DOHH2 (cell line): ENCODE measurements at regions not wholly inside any gene's neighbourhood (a gene's known extent, or its start where the extent isn't known, plus 50 kb on each side); places are given as distances from the start of the nearest gene placed in this dataset.

Source experiments
- H3F3A ChIP-seq: fragments of 200-600 bp; sonication (generic), shearing (Covaris generic); 2 replicates; pipeline ENCODE4 v1.6.0; 2016; ENCODE audit warnings: antibody characterized with exemption, mild to moderate bottlenecking; ENCODE audit not compliant: control insufficient read depth, insufficient read depth
- H3K27ac ChIP-seq: fragments of 200-600 bp; sonication (generic); 2 replicates; pipeline ENCODE4 v1.5.1; 2014; ENCODE audit warnings: low read depth, mild to moderate bottlenecking, low read length, moderate library complexity
- H3K27me3 ChIP-seq: fragments of 200-600 bp; sonication (generic); 2 replicates; pipeline ENCODE4 v1.6.1; 2014; ENCODE audit warnings: mild to moderate bottlenecking, low read length, mixed read lengths; ENCODE audit not compliant: control insufficient read depth
- H3K36me3 ChIP-seq: fragments of 200-600 bp; sonication (generic); 2 replicates; pipeline ENCODE4 v1.6.1; 2014; ENCODE audit warnings: mild to moderate bottlenecking, low read length, moderate library complexity, mixed read lengths; ENCODE audit not compliant: control insufficient read depth
- H3K4me1 ChIP-seq: fragments of 200-600 bp; sonication (generic); 2 replicates; pipeline ENCODE4 v1.6.1; 2014; ENCODE audit warnings: mild to moderate bottlenecking, low read length, mixed read lengths; ENCODE audit not compliant: control insufficient read depth
- H3K4me2 ChIP-seq: fragments of 200-600 bp; sonication (generic); 2 replicates; pipeline ENCODE4 v1.6.0; 2014; ENCODE audit warnings: mild to moderate bottlenecking, low read length, moderate library complexity
- H3K4me3 ChIP-seq: fragments of 200-600 bp; sonication (generic); 2 replicates; pipeline ENCODE4 v1.5.1; 2014; ENCODE audit warnings: mild to moderate bottlenecking, low read length, mixed read lengths
- H3K79me2 ChIP-seq: fragments of 200-600 bp; sonication (generic); 2 replicates; pipeline ENCODE4 v1.6.1; 2014; ENCODE audit warnings: mild to moderate bottlenecking, low read length, mixed read lengths; ENCODE audit not compliant: control insufficient read depth
- H3K9me2 ChIP-seq: fragments of 200-600 bp; sonication (generic); replicated peaks from 2 replicates; pipeline ENCODE4 v1.6.1; 2014; ENCODE audit warnings: mild to moderate bottlenecking, low read length, mixed read lengths; ENCODE audit not compliant: control insufficient read depth
- H3K9me3 ChIP-seq: fragments of 200-600 bp; sonication (generic); 2 replicates; pipeline ENCODE4 v1.6.1; 2014; ENCODE audit warnings: antibody characterized with exemption, low read length, mixed read lengths; ENCODE audit not compliant: control insufficient read depth, insufficient read depth
- H4K20me1 ChIP-seq: fragments of 200-600 bp; sonication (generic); 2 replicates; pipeline ENCODE4 v1.6.0; 2014; ENCODE audit warnings: low read depth, mild to moderate bottlenecking, antibody characterized with exemption, low read length, moderate library complexity; ENCODE audit not compliant: control insufficient read depth, insufficient read depth
- CTCF ChIP-seq: fragments of 200-600 bp; sonication (generic); IDR thresholded peaks from one replicate; pipeline ENCODE4 v1.5.1; 2014; ENCODE audit warnings: antibody characterized with exemption, mild to moderate bottlenecking, low read depth, low read length; ENCODE audit not compliant: poor library complexity, severe bottlenecking
- EZH2phosphoT487 ChIP-seq: fragments of 200-600 bp; sonication (generic); IDR thresholded peaks from 2 replicates; pipeline ENCODE4 v1.6.1; 2017; ENCODE audit warnings: borderline replicate concordance, mild to moderate bottlenecking, antibody characterized with exemption, low read length, moderate library complexity, mixed read lengths

GRCh38 chr6:130670142-130670541, 157.1 kb upstream of the SMLR1 start:
- H3K27ac ChIP-seq, result no peak overlapping the region
- H4K20me1 ChIP-seq, result no peaks in the 10 kb centered on the region
- no peaks in the 10 kb centered on the region for H3K27me3 ChIP-seq
- TF ChIP-seq EZH2phosphoT487 (no peak), CTCF (no peak)
- no peaks in the 10 kb centered on the region for H3K9me3 ChIP-seq
- no peaks in the 10 kb centered on the region for H3F3A ChIP-seq
- H3K4me1 ChIP-seq, result no peaks in the 10 kb centered on the region
- no peak overlapping the region for H3K4me3 ChIP-seq
- H3K4me2 ChIP-seq, result no peak overlapping the region
- H3K9me2 ChIP-seq, result no peaks in the 10 kb centered on the region
- no peaks in the 10 kb centered on the region for H3K36me3 ChIP-seq
- no peaks in the 10 kb centered on the region for H3K79me2 ChIP-seq

DNA sequence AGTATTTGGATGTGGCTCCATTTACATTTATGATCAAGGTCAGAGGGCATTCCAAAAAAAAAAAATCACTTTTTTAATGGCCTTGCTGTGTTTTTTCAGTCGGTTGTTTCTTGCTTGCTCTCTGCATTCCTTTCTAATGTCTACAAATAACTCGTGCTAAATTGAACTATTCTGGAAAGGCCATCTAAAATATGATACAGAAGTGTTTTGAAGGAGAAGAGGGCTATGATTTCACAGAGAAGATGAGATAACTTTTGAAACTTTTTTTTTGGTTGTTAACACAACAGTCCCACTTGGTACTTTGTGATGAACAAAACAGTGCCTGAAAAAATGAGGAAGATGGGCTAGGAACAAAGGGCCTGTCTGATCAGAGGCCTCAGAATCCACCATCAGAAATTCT, 156.1 kb upstream of the SMLR1 start:
- H3K36me3 ChIP-seq, result no peaks in the 10 kb centered on the region
- no peaks in the 10 kb centered on the region for H4K20me1 ChIP-seq
- no peaks in the 10 kb centered on the region for H3F3A ChIP-seq
- H3K9me2 ChIP-seq, result no peaks in the 10 kb centered on the region
- TF ChIP-seq EZH2phosphoT487 (no peak), CTCF (no peak)
- no peaks in the 10 kb centered on the region for H3K9me3 ChIP-seq
- H3K27ac ChIP-seq, result no peak overlapping the region
- H3K79me2 ChIP-seq, result no peaks in the 10 kb centered on the region
- H3K4me1 ChIP-seq, result no peaks in the 10 kb centered on the region
- H3K4me3 ChIP-seq, result no peak overlapping the region
- no peak overlapping the region for H3K4me2 ChIP-seq
- no peaks in the 10 kb centered on the region for H3K27me3 ChIP-seq

DNA sequence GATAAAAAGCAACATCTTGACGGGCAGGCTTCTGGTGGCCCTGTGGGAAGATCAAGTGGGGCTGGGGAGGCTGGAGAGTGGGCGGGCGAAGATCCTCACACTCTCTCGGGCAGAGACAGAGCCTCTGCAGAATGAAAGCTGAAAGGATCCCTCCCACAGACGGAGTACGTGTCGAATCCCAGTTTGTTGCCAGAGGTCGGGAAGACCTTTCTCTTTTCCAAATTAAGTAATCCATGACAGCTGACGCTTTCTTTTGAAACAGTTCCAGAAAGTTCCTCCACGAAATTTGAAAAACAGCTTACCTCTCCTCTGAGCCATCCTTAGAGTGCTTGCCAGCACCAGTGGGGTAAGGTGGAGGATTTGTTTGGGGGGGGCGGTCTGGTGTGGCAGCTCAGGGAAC, 155.6 kb upstream of the SMLR1 start:
- no peaks in the 10 kb centered on the region for H3K4me1 ChIP-seq
- H3K27ac ChIP-seq, result no peak overlapping the region
- H3K79me2 ChIP-seq, result no peaks in the 10 kb centered on the region
- no peaks in the 10 kb centered on the region for H3F3A ChIP-seq
- H3K4me2 ChIP-seq, result no peak overlapping the region
- TF ChIP-seq EZH2phosphoT487 (no peak), CTCF (no peak)
- no peak overlapping the region for H3K4me3 ChIP-seq
- H3K9me2 ChIP-seq, result no peaks in the 10 kb centered on the region
- no peaks in the 10 kb centered on the region for H3K36me3 ChIP-seq
- H3K9me3 ChIP-seq, result no peaks in the 10 kb centered on the region
- no peaks in the 10 kb centered on the region; the same call in 1 of the 2 replicates for H3K27me3 ChIP-seq
- H4K20me1 ChIP-seq, result no peaks in the 10 kb centered on the region

GRCh38 chr6:130672153-130672552, 155.1 kb upstream of the SMLR1 start:
- Histone ChIP-seq H3K9me3 (no peaks in the 10 kb centered on the region), H3K4me1 (no peaks in the 10 kb centered on the region), H3K4me2 (no peak overlapping the region), H3K79me2 (no peaks in the 10 kb centered on the region), H3K27ac (no peak overlapping the region), H4K20me1 (no peaks in the 10 kb centered on the region), H3K9me2 (no peaks in the 10 kb centered on the region), H3F3A (no peaks in the 10 kb centered on the region), H3K27me3 (no peaks in the 10 kb centered on the region; the same call in 1 of the 2 replicates), H3K4me3 (no peak overlapping the region), H3K36me3 (no peaks in the 10 kb centered on the region)
- TF ChIP-seq CTCF, result no peak
- no peak for TF ChIP-seq EZH2phosphoT487
